C4-2B (cell line): ENCODE measurements at regions not wholly inside any gene's neighbourhood (a gene's known extent, or its start where the extent isn't known, plus 50 kb on each side); places are given as distances from the start of the nearest gene placed in this dataset.

Experiments used
- ZFX ChIP-seq: fragments of 450-650 bp; IDR thresholded peaks from 2 replicates; pipeline ENCODE4 v1.6.1; 2017
- TF ChIP-seq, protein P1 (sequence below): fragments of 450-650 bp; conservative IDR thresholded peaks from 2 replicates; pipeline ENCODE4 v1.5.1; 2017; ENCODE audit warnings: mild to moderate bottlenecking

DNA sequence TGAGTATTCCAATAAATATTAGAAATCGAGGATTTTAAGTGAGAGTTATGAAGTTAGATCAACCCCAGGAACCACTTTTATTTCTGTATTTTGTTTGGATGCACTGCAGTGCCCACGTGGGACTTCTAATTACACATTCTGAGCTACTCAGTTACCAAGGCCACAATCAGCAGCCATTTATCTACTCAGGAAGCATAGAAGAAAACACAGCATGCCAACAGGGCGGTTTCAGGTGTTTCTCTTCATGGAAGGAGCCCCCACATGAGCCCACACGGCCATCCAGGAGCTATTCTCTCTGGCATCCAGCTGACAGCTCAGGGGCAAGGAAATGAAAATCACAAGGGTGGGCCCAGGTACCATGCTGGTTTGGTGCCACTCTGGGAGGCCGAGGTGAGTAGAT lies 266.5 kb upstream of the MKLN1 start:
- TF ChIP-seq, protein P1, sequence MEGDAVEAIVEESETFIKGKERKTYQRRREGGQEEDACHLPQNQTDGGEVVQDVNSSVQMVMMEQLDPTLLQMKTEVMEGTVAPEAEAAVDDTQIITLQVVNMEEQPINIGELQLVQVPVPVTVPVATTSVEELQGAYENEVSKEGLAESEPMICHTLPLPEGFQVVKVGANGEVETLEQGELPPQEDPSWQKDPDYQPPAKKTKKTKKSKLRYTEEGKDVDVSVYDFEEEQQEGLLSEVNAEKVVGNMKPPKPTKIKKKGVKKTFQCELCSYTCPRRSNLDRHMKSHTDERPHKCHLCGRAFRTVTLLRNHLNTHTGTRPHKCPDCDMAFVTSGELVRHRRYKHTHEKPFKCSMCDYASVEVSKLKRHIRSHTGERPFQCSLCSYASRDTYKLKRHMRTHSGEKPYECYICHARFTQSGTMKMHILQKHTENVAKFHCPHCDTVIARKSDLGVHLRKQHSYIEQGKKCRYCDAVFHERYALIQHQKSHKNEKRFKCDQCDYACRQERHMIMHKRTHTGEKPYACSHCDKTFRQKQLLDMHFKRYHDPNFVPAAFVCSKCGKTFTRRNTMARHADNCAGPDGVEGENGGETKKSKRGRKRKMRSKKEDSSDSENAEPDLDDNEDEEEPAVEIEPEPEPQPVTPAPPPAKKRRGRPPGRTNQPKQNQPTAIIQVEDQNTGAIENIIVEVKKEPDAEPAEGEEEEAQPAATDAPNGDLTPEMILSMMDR = no peak
- no peak for TF ChIP-seq ZFX
